Inflammatory macrophage treated with lipopolysaccharide for 4 hours (primary cell): ENCODE measurements at regions not wholly inside any gene's neighbourhood (a gene's known extent, or its start where the extent isn't known, plus 50 kb on each side); places are given as distances from the start of the nearest gene placed in this dataset.
"Not testable (repeated sequence)": the region's sequence is repeated elsewhere in the genome, so short reads cannot be mapped to it uniquely, and the experiment has no call there.

Experiments
- DNase-seq: peaks from one replicate; pipeline ENCODE4 v3.0.0-alpha.2; 2020

GRCh38 chr9:87160148-87161102 lies 213.1 kb upstream of the GAS1 start:
- DNase-seq: no peak

GRCh38 chr9:87167161-87167560 lies 219.9 kb upstream of the GAS1 start:
- DNase-seq: no peak

GRCh38 chr9:87167582-87167981 lies 220.3 kb upstream of the GAS1 start:
- no peak for DNase-seq

DNA sequence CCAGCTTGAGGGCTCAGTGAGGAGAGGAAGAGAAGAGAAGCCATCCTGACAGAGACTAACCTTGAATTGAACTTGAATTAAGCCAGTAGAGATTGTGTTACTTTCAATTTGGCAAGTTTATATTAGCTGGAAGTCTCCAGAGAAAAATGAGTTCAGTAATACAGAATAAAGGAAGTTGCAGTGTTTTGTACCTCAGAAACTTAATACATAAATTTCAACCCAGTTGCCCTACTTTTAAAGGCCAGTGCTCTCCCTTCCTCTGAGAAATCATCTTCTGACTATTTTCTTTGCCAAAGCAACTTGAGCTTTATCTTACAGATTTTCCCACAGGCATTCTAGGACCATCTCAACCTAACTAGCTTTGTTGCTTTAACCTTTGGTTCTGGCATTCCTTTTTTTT lies 231.0 kb upstream of the GAS1 start:
- DNase-seq: no peak

- DNase-seq: no peak
Measured at GRCh38 chr9:87179553-87180340, 232.4 kb upstream of the GAS1 start.

- DNase-seq: no peak
Measured at GRCh38 chr9:87180361-87180760, 233.1 kb upstream of the GAS1 start.

DNA sequence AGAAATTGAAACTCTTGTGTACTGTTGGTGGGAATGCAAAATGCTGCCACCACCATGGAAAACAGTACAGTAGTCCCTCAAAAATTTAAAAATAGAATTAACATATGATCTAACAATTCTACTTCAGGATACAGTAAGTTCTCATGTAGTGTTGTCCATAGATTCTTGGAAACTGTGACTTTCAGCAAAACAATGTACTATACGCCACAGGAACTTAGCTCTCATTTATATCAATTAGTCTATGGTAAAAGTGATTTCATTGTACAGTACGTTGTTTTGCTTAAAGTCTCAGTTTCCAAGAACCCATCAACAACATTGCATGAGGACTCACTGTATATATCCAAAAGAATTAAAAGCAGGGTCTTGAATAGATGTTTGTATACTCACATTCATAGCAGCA lies 233.5 kb upstream of the GAS1 start:
- DNase-seq: no peak

GRCh38 chr9:87181670-87182069 lies 234.4 kb upstream of the GAS1 start:
- DNase-seq: no peak

DNA sequence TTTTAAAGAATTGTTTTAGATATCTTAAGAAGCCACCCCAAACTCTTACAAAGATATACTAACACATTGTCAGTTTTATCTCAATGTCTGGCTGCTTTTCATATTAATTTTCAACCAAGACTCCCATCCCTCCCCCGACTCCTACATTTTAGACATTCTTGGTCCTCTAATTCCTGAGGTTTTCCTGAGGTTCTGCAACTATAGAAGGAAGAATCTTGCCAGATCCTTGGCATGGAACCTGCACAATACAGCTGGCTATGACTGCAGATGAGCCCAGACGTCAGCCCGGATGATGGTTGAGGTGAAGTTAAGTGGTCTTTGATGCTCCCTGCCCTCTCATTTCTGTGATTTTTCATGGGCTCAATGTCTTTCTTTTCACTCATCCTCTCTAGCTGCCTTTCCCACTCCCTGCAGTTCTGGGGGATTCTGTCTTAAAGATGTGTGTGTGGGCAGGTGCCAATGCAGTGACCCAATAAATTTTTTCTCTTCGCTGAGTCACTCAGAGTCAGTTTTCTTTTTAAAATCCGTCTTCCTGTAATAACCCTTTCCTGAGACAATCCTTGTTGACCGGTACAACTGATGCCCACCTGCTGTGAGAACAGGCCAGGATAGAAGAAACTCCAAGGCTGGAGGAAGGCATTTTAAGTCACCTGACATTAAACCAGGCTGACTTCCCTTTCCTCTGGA lies 237.8 kb upstream of the GAS1 start:
- DNase-seq: no peak

- DNase-seq: no peak
Measured at GRCh38 chr9:87187656-87188055, 240.3 kb upstream of the GAS1 start.

GRCh38 chr9:87189006-87189405 lies 241.7 kb upstream of the GAS1 start:
- DNase-seq: no peak

DNA sequence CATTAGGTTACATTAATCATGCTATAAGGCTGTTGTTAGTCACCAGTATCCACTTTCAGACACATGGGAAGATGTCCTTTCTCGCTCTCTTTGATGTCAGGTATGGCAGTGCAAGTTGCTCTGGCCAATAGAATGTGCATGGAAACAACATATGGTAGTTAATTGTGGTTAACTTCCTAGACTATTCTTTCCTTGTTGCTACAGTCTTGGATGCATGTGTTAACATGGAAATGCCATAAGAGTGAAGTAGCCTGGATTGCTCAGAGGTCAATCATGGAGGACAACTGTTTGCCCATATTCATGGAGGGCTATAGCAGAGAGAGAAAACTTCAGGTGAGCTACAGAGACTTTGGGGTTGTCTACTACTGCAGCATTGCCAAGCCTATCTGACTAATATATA lies 245.8 kb upstream of the GAS1 start:
- DNase-seq: no peak

GRCh38 chr9:87193925-87194868 lies 246.9 kb upstream of the GAS1 start:
- DNase-seq: no peak

DNA sequence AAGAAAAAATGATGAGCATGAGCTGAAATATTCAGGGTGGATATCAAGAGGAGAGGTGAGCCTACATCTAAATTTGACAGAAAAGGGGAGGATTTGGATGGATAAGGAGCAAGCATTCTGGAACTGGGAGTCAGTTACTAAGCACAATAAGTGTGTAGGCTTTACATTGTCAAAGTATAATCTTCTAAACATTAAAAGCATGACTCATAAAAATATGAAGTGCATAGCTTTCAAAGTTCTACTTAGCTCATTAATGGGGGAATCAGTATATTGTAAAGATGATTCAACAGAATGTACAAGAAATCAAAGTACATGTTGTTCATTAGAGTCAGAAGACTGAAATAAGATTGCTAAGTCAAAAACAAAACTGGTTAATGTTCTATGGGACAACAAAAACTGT lies 248.0 kb upstream of the GAS1 start:
- DNase-seq: no peak

- no peak for DNase-seq
Measured at GRCh38 chr9:87197349-87198130, 250.2 kb upstream of the GAS1 start.

GRCh38 chr9:87198716-87199115 lies 251.4 kb upstream of the GAS1 start:
- DNase-seq: no peak

DNA sequence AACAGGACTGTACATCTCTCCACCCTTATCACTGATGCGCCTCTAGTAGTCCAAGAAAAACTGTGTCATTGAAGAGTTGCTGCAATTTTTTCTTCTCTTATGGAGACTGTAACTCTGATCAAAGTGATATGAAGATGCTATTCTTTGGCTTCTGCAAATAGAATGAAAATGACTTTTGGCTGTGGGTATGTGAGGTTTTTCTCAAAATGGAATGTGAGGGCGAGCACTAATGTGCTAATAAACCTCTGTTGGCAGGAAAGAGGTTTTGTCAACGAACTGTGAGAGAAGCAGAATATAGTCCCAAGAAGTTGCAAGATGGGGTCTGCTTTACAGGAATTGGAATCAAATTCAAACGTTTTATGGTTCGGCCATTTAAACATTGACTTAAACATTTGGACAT lies 252.0 kb upstream of the GAS1 start:
- no peak for DNase-seq

DNA sequence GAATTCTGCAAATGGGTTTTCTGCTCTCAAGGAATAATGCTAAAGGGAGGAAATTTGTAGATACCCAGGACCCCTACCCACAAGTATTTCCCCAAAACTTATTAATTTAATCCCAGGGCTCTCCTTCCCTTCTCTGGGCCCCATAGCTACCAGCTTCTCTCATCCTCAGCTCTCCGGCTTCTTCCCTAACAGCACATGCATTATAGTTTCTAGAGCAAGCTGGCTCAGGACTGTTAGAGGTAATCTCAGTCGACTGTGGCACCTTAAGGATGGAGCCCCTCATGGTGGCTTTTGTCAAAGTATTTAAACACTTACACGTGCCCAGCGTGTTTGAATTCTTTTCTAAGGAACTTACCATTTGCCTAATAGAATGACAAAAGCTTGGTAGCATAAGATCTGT lies 252.5 kb upstream of the GAS1 start:
- DNase-seq: no peak

GRCh38 chr9:87201351-87201751 lies 254.0 kb upstream of the GAS1 start:
- no peak for DNase-seq

DNA sequence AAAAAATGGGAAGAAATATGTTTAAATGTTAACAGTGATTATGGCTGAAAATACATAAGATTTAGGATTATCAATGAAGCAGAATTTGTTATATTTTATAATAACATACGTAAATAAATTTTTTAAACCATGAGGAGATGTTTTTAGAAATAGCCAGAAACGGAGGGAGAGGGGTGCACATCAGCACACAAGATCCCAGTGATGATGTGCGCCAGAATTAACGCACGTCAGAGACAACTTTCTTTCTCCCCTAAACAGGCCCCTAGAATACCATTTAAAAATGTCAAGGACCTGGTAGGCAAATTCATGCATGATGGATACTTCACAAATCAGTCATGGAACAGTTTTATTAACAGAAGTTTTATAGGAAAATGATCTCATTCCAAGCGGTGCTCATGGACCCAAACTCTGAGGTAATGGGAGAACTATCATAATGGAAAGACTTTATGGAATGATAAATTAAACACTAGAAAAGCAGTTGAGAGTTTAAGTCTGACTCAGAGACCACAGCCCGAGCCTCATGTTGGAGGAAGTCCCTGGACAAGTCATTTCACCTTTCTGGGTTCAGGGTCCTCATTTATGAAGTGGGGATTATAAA lies 258.9 kb upstream of the GAS1 start:
- no peak for DNase-seq

DNA sequence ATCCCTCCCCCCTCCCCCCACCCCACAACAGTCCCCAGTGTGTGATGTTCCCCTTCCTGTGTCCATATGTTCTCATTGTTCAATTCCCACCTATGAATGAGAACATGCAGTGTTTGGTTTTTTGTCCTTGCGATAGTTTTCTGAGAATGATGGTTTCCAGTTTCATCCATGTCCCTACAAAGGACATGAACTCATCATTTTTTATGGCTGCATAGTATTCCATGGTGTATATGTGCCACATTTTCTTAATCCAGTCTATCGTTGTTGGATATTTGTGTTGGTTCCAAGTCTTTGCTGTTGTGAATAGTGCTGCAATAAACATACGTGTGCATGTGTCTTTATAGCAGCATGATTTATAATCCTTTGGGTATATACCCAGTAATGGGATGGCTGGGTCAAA lies 263.4 kb upstream of the GAS1 start:
- not testable (repeated sequence) for DNase-seq
